GM19328 (cell line): ENCODE measurements at regions not wholly inside any gene's neighbourhood (a gene's known extent, or its start where the extent isn't known, plus 50 kb on each side); places are given as distances from the start of the nearest gene placed in this dataset.

Experiments used
- ATAC-seq: cut with Tn5 transposase; IDR thresholded peaks from one replicate; pipeline ENCODE4 v1.9.1; 2021; ENCODE audit warnings: mild to moderate bottlenecking, moderate library complexity; ENCODE audit not compliant: unreplicated experiment

GRCh38 chr21:18191139-18191538, 53.5 kb upstream of the CHODL start:
- no peak for ATAC-seq

- ATAC-seq = no peak
Observed at GRCh38 chr21:18178509-18178908, 66.1 kb upstream of the CHODL start.

- no peak for ATAC-seq
Observed at GRCh38 chr21:18174370-18174769, 70.3 kb upstream of the CHODL start.

GRCh38 chr21:18170829-18171228, 73.8 kb upstream of the CHODL start:
- no peak for ATAC-seq

- ATAC-seq = no peak
Observed at GRCh38 chr21:18170221-18170620, 74.4 kb upstream of the CHODL start.

- ATAC-seq = no peak
Observed at GRCh38 chr21:18168108-18168507, 76.5 kb upstream of the CHODL start.

- ATAC-seq = no peak
Observed at GRCh38 chr21:18164933-18165332, 79.7 kb upstream of the CHODL start.

- no peak for ATAC-seq
Observed at GRCh38 chr21:18164483-18164882, 80.2 kb upstream of the CHODL start.

- no peak for ATAC-seq
Observed at GRCh38 chr21:18163956-18164355, 80.7 kb upstream of the CHODL start.

- ATAC-seq = no peak
Observed at GRCh38 chr21:18161841-18162240, 82.8 kb upstream of the CHODL start.

- no peak for ATAC-seq
Observed at GRCh38 chr21:18157406-18157805, 87.2 kb upstream of the CHODL start.

GRCh38 chr21:18155508-18156193, 89.0 kb upstream of the CHODL start:
- peak; percentile 45 for ATAC-seq

- ATAC-seq = no peak
Observed at GRCh38 chr21:18153063-18153462, 91.6 kb upstream of the CHODL start.

- no peak for ATAC-seq
Observed at GRCh38 chr21:18152371-18152770, 92.3 kb upstream of the CHODL start.

- ATAC-seq = no peak
Observed at GRCh38 chr21:18151046-18151445, 93.6 kb upstream of the CHODL start.

GRCh38 chr21:18148401-18148800, 96.2 kb upstream of the CHODL start:
- no peak for ATAC-seq

- ATAC-seq = no peak
Observed at GRCh38 chr21:18147678-18148077, 97.0 kb upstream of the CHODL start.

GRCh38 chr21:18146820-18147219, 97.8 kb upstream of the CHODL start:
- ATAC-seq = no peak

- ATAC-seq = no peak
Observed at GRCh38 chr21:18144339-18144738, 100.3 kb upstream of the CHODL start.

GRCh38 chr21:18142655-18143054, 102.0 kb upstream of the CHODL start:
- ATAC-seq = no peak

- no peak for ATAC-seq
Observed at GRCh38 chr21:18138507-18138906, 106.1 kb upstream of the CHODL start.

GRCh38 chr21:18129526-18129925, 115.1 kb upstream of the CHODL start:
- ATAC-seq = no peak

GRCh38 chr21:18118566-18118965, 126.1 kb upstream of the CHODL start:
- ATAC-seq = no peak
